Neutrophil (primary cell): ENCODE measurements at regions not wholly inside any gene's neighbourhood (a gene's known extent, or its start where the extent isn't known, plus 50 kb on each side); places are given as distances from the start of the nearest gene placed in this dataset.

Experiments used
- H3K27ac ChIP-seq: fragments of 200-600 bp; sonication (generic); 2 replicates; pipeline ENCODE4 v1.5.1; 2016; ENCODE audit warnings: mild to moderate bottlenecking, moderate library complexity
- H3K27me3 ChIP-seq: fragments of 200-600 bp; sonication (generic); 2 replicates; pipeline ENCODE4 v1.6.0; 2016; ENCODE audit warnings: mild to moderate bottlenecking
- H3K36me3 ChIP-seq: fragments of 200-600 bp; sonication (generic); 2 replicates; pipeline ENCODE4 v1.5.1; 2017
- H3K4me1 ChIP-seq, 2 experiments: fragments of 200-600 bp in 1 of 2; sonication (generic) in 1 of 2; 1 replicate in 1 of 2; 2 replicates in 1 of 2; pipeline versions ENCODE4 v1.5.1 to v1.6.1; 2013 to 2016; ENCODE audit warnings: low read depth in 1 of 2, low read length in 1 of 2, mild to moderate bottlenecking in 1 of 2, moderate library complexity in 1 of 2; ENCODE audit not compliant: control insufficient read depth in 1 of 2, insufficient read depth in 1 of 2
- H3K4me3 ChIP-seq, 2 experiments: fragments of 200-600 bp in 1 of 2; sonication (generic) in 1 of 2; 1 replicate in 1 of 2; 2 replicates in 1 of 2; pipeline ENCODE4 v1.5.1; 2013 to 2016; ENCODE audit warnings: low read depth in 1 of 2, low read length in 1 of 2, mild to moderate bottlenecking in 1 of 2, moderate library complexity in 1 of 2
- H3K9me3 ChIP-seq: fragments of 200-600 bp; sonication (generic); 2 replicates; pipeline ENCODE4 v1.5.1; 2016
- CTCF ChIP-seq: fragments of 200-600 bp; sonication (generic); IDR thresholded peaks from 2 replicates; pipeline ENCODE4 v1.5.1; 2016; ENCODE audit warnings: antibody characterized with exemption

DNA sequence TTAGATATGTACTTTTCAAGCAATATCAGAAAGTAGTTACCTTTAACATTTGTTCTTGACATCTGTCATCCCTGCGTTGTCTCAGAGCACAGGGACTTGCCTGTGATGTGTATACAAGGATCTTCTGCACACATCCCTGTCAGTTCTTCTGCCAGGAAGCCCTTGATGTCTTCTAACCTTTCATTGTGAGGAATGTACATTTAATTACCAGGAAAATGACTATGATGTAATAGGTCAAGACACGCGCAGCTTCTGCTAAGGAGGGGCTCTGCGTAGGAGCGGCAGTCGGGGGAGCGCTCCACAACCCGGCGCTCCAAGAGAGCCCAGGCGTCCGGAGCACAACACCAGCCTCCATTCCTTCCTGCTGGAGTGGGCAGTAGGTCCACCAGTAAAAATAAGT, 119.7 kb downstream of the IRX2 start:
- TF ChIP-seq CTCF: no peak
- no peaks in the 10 kb centered on the region for H3K4me1 ChIP-seq
- no peaks in the 10 kb centered on the region for H3K9me3 ChIP-seq
- no peaks in the 10 kb centered on the region for H3K36me3 ChIP-seq
- no peak overlapping the region for H3K4me3 ChIP-seq
- H3K27me3 ChIP-seq: no peaks in the 10 kb centered on the region
- no peak overlapping the region for H3K27ac ChIP-seq

DNA sequence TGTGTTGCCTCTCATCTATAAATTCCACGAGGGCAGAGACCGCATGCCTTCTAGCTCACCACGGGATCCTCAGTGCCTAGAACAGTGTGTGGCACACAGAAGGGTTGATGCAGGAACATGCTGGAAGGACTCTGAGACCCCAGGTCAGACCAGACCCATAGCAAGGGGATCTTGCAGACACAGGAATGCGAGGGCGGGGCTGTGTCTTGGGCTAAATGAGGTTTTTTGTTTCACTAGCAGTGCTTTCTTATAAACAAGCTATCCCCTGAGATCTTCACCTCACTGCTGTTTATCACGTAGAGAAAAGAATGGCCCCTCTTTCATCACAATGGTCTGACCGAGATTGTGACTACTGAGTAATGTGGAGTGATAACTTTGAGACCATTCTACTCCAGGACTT, 122.4 kb downstream of the IRX2 start:
- Histone ChIP-seq H3K36me3 (no peaks in the 10 kb centered on the region), H3K27ac (no peak overlapping the region), H3K4me3 (no peak overlapping the region), H3K4me1 (no peaks in the 10 kb centered on the region), H3K27me3 (no peaks in the 10 kb centered on the region), H3K9me3 (no peaks in the 10 kb centered on the region)
- no peak for TF ChIP-seq CTCF

DNA sequence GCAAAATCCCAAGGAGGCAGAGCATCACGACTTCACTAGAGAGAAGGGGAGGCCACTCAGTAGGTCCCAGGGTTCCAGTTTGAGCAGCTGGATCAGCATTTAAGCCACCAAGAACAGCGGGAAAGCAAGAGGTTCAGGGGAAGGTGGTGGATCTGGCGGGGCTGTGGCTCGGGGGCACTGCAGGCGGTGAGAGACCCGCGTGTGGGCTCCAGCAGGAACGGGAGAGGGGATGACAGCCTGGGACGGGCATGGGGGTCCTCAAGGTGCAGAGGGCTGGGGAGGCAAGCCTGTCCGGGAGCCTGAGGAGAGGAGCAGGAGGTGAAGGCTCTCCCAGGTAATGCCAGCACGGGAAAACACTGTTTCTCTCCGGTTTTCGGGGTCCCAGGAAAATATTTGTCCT, 123.6 kb downstream of the IRX2 start:
- Histone ChIP-seq H3K27ac (no peak overlapping the region), H3K27me3 (no peaks in the 10 kb centered on the region), H3K36me3 (no peaks in the 10 kb centered on the region), H3K4me1 (no peaks in the 10 kb centered on the region), H3K4me3 (no peak overlapping the region), H3K9me3 (no peaks in the 10 kb centered on the region)
- no peak for TF ChIP-seq CTCF

- Histone ChIP-seq H3K36me3 (no peaks in the 10 kb centered on the region), H3K4me3 (no peak overlapping the region), H3K27ac (no peak overlapping the region), H3K4me1 (no peaks in the 10 kb centered on the region), H3K27me3 (no peaks in the 10 kb centered on the region), H3K9me3 (no peaks in the 10 kb centered on the region)
- no peak for TF ChIP-seq CTCF
Observed at GRCh38 chr5:2626572-2626971, 124.9 kb downstream of the IRX2 start.

GRCh38 chr5:2622866-2623265, 128.6 kb downstream of the IRX2 start:
- no peak overlapping the region for H3K4me3 ChIP-seq
- H3K27me3 ChIP-seq: no peaks in the 10 kb centered on the region
- no peaks in the 10 kb centered on the region for H3K4me1 ChIP-seq
- no peak for TF ChIP-seq CTCF
- no peak overlapping the region for H3K27ac ChIP-seq
- H3K36me3 ChIP-seq: no peaks in the 10 kb centered on the region
- H3K9me3 ChIP-seq: no peaks in the 10 kb centered on the region

GRCh38 chr5:2621631-2622030, 129.8 kb downstream of the IRX2 start:
- Histone ChIP-seq H3K27ac (no peak overlapping the region), H3K4me1 (no peaks in the 10 kb centered on the region), H3K9me3 (no peaks in the 10 kb centered on the region), H3K4me3 (no peak overlapping the region), H3K27me3 (no peaks in the 10 kb centered on the region), H3K36me3 (no peaks in the 10 kb centered on the region)
- no peak for TF ChIP-seq CTCF
